NCI-H1092 (cell line): ENCODE measurements at regions not wholly inside any gene's neighbourhood (a gene's known extent, or its start where the extent isn't known, plus 50 kb on each side); places are given as distances from the start of the nearest gene placed in this dataset.
A peak's percentile ranks its signal among the peaks of the same experiment; 100 is the strongest.

Experiments
- DNase-seq: peaks from one replicate; lab custom pipeline; 2025; lab: John Stamatoyannopoulos, UW

GRCh38 chr17:77432034-77432661, 291.4 kb downstream of the SEC14L1 start:
- no peak for DNase-seq

- no peak for DNase-seq
Measured at GRCh38 chr17:77432742-77433141, 292.0 kb downstream of the SEC14L1 start.

DNA sequence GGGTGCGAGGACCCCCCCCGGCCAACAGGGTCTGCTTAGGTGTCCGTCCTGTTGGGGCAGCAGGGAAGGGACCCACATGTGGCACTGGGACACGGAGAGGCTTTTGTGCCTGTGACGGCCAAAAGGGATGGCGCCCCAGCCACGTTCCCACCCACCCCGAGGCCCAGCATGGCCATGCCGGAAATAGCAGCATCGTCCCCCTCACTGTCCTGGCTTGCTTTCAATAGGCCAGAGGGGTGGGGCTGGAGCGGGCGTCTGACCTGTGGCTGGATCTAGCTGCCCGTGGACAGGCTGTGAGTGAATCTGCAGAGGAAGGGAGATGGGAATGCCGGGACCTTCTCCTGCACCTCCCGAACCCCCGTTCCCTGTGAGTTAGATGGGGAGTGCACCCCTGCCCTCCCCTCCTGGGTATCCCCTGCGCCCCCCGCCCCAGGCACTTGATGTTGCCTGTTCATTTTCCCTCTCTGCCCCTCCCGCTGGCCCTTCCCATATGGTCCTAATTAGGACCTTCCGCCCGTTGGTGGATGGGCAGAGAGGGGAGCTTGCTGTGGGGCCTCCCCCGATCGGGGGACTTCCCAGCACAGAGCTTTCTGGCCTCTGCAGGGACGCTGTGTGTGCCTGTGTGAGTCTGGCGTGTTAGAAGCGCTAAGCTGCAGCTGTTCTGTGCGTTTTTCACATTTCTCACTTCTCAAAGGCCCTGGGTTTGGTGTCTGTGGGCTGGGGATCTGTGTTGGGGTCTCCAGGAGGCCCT, 292.8 kb downstream of the SEC14L1 start:
- DNase-seq, result no peak

DNA sequence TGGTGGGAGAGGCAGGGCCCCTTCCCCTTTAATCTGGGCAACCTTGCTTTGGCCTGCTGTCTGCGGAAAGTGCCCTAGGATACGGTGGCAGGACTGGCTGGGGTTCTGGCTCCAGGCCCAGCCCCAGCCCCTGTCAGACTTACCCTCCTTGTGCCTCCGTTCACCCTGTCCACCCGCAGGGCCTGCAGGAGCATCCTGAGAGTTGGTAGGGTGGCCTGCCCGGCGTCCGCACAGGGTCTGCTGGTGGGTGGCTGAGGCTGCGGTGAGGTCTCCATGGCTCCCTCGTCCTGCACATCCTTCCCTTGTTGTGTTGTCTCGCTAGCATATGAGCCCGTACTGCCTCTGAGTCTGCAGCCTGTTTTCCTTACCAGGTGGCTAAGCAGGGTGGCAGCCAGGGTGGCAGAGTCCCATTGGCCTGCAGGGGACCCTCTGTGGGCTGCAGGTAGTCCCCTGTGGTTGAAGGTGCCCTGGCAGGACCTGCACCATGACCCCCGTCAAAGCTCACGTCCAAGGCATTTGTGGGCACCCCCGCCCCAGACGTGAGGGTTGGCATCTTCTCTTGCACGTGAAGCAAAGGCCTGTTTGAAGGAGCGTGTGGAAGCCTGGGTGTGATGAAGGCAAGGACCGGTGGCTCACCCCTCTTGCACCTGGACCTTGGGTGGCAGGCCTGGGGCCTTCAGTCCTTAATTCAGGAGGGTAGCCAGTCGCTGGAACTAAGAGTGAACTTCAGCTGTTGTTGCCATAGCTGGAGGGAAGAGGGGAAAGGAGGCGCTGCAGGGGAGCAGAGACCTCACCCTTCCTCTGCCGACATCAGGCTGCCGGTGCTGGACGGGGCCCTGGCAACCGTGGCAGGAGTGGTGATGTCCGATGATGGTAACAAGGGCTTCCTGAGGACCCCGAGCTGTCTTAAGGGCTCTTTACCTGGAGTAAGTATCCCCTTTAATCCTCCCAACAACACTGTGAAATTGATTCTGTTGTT, 293.7 kb downstream of the SEC14L1 start:
- no peak for DNase-seq

- DNase-seq, result no peak
Measured at GRCh38 chr17:77435272-77436057, 294.7 kb downstream of the SEC14L1 start.

GRCh38 chr17:77436058-77436442, 295.3 kb downstream of the SEC14L1 start:
- no peak for DNase-seq

DNA sequence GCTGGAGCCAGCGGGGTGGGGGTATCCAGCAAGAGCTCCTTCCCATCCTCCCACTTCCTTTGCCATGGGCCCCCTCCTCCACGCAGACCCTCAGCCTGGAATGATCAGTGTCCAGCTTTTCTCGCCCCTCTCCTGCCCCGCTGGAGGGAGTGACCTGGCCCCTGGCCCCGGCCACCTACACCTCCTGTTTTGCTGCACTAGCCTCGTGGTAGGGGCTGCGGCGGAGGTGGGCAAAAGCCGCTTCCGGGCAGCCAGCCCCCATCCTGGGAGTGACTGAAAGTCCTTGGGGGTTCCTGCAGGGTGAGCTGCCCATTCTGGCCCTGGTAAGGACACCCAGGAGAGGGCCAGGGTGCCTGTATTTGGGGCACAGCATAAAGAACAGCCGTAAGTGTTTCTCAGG, 295.7 kb downstream of the SEC14L1 start:
- DNase-seq, result no peak

- DNase-seq, result peak; percentile 54
Measured at GRCh38 chr17:77437017-77437416, 296.2 kb downstream of the SEC14L1 start.

- DNase-seq, result no peak
Measured at GRCh38 chr17:77437747-77438146, 297.0 kb downstream of the SEC14L1 start.

GRCh38 chr17:77438241-77439188, 297.7 kb downstream of the SEC14L1 start:
- no peak for DNase-seq

DNA sequence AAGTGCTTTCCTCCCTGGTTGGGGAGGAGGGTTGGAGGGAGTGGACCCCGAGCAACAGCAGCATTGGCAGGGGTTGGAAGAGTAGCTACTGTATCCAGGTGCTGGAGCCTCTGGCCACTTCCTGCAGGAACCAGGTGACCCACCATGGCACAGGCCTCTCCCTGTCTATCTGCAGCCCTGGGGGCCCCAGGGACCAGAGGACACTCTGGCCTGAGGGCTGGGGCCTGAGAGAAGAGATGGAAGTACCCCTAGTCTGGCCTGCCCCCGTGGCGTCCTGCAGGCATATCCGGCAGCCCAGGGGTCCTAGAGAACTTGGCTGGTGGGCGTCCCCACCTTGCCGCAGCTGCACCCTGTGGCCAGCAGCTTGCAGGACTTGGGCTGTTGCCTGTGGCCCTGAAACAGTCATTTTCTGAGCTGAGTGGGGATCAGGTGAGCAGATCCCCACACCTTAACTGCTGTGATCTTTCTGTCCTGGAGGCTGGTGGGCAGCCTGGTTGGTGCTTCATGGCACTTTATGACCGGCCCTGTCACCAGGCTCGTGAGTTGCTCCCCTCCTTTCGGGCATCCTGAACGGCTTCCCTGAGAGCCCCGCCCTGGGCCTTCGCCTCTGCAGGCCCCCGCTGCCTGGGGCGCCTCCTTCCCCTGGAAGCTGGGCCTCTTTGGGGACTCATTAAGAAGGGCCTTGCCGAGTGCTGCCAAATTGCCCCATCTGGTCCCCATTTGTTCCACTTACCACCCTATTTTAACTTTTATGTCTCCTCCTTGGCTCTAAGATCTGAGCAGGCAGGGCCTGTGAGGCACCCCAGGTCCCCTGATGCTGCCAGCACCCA, 298.6 kb downstream of the SEC14L1 start:
- no peak for DNase-seq

- no peak for DNase-seq
Measured at GRCh38 chr17:77440560-77440981, 299.8 kb downstream of the SEC14L1 start.

- DNase-seq, result no peak
Measured at GRCh38 chr17:77441130-77441920, 300.6 kb downstream of the SEC14L1 start.

- no peak for DNase-seq
Measured at GRCh38 chr17:77441940-77442339, 301.2 kb downstream of the SEC14L1 start.

DNA sequence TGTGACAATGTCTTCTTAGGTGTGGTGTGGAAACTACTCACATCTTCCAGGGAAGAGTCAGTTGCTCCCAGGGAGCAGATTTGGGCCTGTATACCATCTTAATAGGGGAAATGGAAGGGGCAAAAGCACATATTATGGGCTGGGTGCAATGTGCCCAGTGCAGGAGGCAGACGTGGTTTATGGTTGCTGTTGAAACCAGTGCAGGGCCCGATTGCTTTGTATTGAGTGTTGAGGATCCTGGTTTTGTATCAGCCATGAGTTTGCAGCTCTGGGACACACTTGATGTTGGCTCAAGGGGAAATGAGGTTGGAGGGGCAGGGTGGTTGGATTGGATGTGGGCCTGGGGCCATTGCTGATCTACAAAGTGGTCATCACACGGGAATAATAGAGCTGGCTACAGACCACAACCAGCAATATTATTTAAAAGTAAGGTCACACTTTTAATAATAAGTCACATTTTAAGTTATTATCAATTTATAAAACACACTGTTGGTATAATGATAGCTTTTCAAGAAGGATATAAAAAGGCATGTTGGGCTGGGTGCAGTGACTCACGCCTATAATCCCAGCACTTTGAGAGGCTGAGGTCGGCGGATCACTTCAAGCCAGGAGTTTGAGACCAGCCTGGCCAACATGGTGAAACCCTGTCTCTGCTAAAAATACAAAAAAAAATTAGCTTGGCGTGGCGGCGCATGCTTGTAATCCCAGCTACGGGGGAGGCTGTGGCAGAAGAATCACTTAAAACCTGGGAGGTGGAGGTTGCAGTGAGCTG, 302.4 kb downstream of the SEC14L1 start:
- DNase-seq, result no peak

GRCh38 chr17:77443748-77444260, 303.0 kb downstream of the SEC14L1 start:
- no peak for DNase-seq

DNA sequence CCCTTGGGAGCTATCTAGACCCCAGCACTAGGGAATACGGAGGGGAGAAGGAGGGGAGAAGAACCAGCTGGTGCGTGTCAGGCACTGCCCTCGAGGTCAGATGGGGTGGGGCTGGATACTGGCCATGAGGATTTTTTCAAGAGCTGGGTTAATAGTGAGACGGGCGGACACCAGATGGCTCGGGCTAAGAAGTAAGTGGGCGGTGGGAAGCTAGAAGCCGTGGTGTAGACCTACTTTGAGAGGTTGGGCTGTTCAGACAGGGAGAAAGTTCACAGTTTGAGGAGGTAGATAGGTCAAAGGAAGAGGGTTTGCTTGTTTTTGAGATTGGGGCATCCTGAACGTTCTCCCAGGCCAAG, 303.8 kb downstream of the SEC14L1 start:
- no peak for DNase-seq
